Common myeloid progenitor, CD34-positive (primary cell): ENCODE measurements at regions not wholly inside any gene's neighbourhood (a gene's known extent, or its start where the extent isn't known, plus 50 kb on each side); places are given as distances from the start of the nearest gene placed in this dataset.

Experiments
- CTCF ChIA-PET: fragments of 350-600 bp; sonication (Branson Sonifier 250); formaldehyde crosslinking; loops from one replicate; lab custom pipeline; 2021; ENCODE audit warnings: antibody characterized with exemption; lab: Charles Lee
- POLR2A ChIA-PET: fragments of 350-600 bp; sonication (Branson Sonifier 250); formaldehyde crosslinking; loops from one replicate; lab custom pipeline; 2021; ENCODE audit warnings: antibody characterized with exemption; lab: Charles Lee
- DNase-seq, 3 donors: peaks; one replicate each; pipeline versions ENCODE4 v3.0.0 to v3.0.0-alpha.2; 2013
- H3K27ac ChIP-seq, 2 experiments: 1 replicate in 1 of 2; 2 replicates in 1 of 2; pipeline ENCODE4 v1.7.0; 2013; ENCODE audit warnings: inconsistent platforms in 2 of 2, low read length in 2 of 2, mild to moderate bottlenecking in 2 of 2, low read depth in 1 of 2, moderate library complexity in 1 of 2; ENCODE audit not compliant: severe bottlenecking in 2 of 2, insufficient read depth in 1 of 2, poor library complexity in 1 of 2
- H3K27me3 ChIP-seq, 5 experiments: replicated peaks in 2 of 5; 1 replicate in 3 of 5; 2 replicates in 2 of 5; pipeline versions ENCODE4 v1.6.1 to v1.7.0; 2013; ENCODE audit warnings: low read length in 4 of 5, mild to moderate bottlenecking in 2 of 5, moderate library complexity in 2 of 5, inconsistent platforms in 1 of 5; ENCODE audit not compliant: insufficient read depth in 5 of 5, control insufficient read depth in 4 of 5
- H3K36me3 ChIP-seq, 4 experiments: 1 replicate in 2 of 4; 2 replicates in 2 of 4; pipeline versions ENCODE4 v1.6.1 to v1.7.0; 2013; ENCODE audit warnings: low read length in 3 of 4, control low read depth in 1 of 4, mild to moderate bottlenecking in 1 of 4; ENCODE audit not compliant: control insufficient read depth in 4 of 4, insufficient read depth in 4 of 4
- H3K4me1 ChIP-seq, 4 experiments: 1 replicate in 3 of 4; 2 replicates in 1 of 4; pipeline versions ENCODE4 v1.6.1 to v1.7.1; 2013; ENCODE audit warnings: low read length in 3 of 4, mild to moderate bottlenecking in 3 of 4, control low read depth in 1 of 4, inconsistent platforms in 1 of 4, moderate library complexity in 1 of 4; ENCODE audit not compliant: control insufficient read depth in 4 of 4, insufficient read depth in 4 of 4; ENCODE audit errors: control extremely low read depth in 1 of 4
- H3K4me3 ChIP-seq, 7 experiments: 1 replicate in 4 of 7; 2 replicates in 3 of 7; pipeline versions ENCODE4 v1.5.1 to v1.7.0; 2013; ENCODE audit warnings: mild to moderate bottlenecking in 7 of 7, low read length in 6 of 7, moderate library complexity in 6 of 7, inconsistent platforms in 2 of 7, low read depth in 2 of 7, control low read depth in 1 of 7; ENCODE audit not compliant: insufficient read depth in 4 of 7, control insufficient read depth in 1 of 7; ENCODE audit errors: extremely low read depth in 1 of 7
- H3K9me3 ChIP-seq, 5 experiments: 1 replicate in 4 of 5; 2 replicates in 1 of 5; pipeline versions ENCODE4 v1.6.1 to v1.7.1; 2013; ENCODE audit warnings: low read length in 4 of 5, mild to moderate bottlenecking in 2 of 5, inconsistent platforms in 1 of 5, low read depth in 1 of 5, moderate library complexity in 1 of 5; ENCODE audit not compliant: control insufficient read depth in 4 of 5, insufficient read depth in 2 of 5; ENCODE audit errors: control extremely low read depth in 1 of 5
- WGBS: methylation state at CpG from one replicate; pipeline ENCODE4 v1.1.5; 2013; ENCODE audit not compliant: insufficient coverage; 5-methylcytosine and 5-hydroxymethylcytosine counted together

GRCh38 chr7:85602196-85602595 is 415.3 kb upstream of the SEMA3D start:
- H3K36me3 ChIP-seq: no peaks in the 10 kb centered on the region
- H3K4me3 ChIP-seq: no peak overlapping the region
- H3K27ac ChIP-seq: no peak overlapping the region
- H3K9me3 ChIP-seq: no peaks in the 10 kb centered on the region
- H3K4me1 ChIP-seq: no peaks in the 10 kb centered on the region
- no peak for DNase-seq
- 100% methylated on average over 1 of the region's 2 CpGs for WGBS
- H3K27me3 ChIP-seq: no peaks in the 10 kb centered on the region
- ChIA-PET POLR2A (no interaction called here), CTCF (no interaction called here)

DNA sequence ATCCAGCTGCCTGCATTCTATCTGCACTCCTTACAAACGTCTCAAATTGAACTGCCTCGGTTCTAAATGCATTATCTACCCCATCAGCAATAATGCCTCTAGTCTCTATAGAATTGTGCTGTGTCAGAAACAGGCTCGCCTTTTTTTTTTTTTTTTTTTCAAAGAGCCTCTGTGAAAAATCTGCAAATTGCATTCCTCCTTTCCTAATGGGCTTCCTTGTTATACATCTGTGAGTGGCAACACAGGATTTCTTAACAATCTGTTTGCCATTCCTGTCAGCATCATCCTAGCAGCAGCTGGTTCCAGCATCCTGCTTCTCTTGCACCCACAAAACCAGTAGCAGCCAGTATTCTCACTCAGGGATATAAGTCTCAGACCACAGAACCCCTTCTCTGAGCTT is 413.5 kb upstream of the SEMA3D start:
- Histone ChIP-seq H3K4me3 (no peak overlapping the region), H3K9me3 (no peaks in the 10 kb centered on the region), H3K27ac (no peak overlapping the region), H3K36me3 (no peaks in the 10 kb centered on the region), H3K4me1 (no peaks in the 10 kb centered on the region), H3K27me3 (no peaks in the 10 kb centered on the region)
- CTCF ChIA-PET: interaction anchor here (0.6 kb wide), 1 partner anchor 56 kb away, joined by 3 read pairs; no protein-coding TSS in a partner anchor
- POLR2A ChIA-PET: no interaction called here
- WGBS: 85% methylated on average over 1 of the region's 3 CpGs
- DNase-seq: no peak

DNA sequence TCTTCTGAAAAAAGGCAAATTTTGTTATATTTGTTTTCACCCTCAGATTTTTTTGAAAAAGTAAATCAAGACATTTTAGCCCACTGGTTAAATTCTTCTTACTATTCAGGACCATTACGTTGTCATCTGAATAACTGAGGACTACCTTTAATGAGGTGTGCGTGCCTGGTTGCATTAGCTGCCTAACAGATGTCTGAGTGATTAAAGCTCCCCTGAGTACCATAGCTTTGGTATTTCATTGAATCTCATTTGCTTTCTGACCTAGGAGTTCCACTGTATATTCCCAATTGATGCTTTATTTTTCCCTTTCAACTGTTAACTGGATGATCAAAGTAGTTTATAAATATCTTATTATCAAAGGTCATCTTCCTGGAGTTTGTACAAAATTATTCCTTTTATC is 410.0 kb upstream of the SEMA3D start:
- DNase-seq: no peak
- Histone ChIP-seq H3K4me3 (no peak overlapping the region), H3K27ac (no peak overlapping the region), H3K9me3 (no peaks in the 10 kb centered on the region), H3K27me3 (no peaks in the 10 kb centered on the region), H3K4me1 (no peaks in the 10 kb centered on the region), H3K36me3 (no peaks in the 10 kb centered on the region)
- POLR2A ChIA-PET: no interaction called here
- 100% methylated on average over 2 of the region's 2 CpGs for WGBS
- CTCF ChIA-PET: no interaction called here

DNA sequence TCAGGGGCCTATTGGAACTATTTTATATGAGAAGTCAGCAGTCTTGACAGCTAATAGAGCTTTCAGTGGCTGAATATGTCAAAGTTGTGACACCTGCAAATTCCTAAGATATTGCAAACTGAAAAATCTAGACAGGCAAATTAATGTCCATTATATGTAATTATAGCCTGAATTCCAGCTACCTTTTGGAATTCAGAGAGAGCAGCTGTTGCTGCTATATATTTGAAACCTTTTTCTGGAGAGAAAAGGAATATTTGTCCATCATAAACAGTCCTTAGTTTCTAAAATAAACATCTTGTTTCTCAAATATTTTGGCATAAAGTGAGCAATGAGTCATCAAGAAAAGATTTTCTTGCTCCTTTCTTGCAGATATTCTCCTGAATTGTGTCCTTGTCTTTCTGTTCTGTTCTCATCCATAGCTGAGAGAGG is 408.9 kb upstream of the SEMA3D start:
- ChIA-PET POLR2A (no interaction called here), CTCF (no interaction called here)
- Histone ChIP-seq H3K4me3 (no peak overlapping the region), H3K27ac (no peak overlapping the region), H3K9me3 (no peaks in the 10 kb centered on the region), H3K4me1 (no peaks in the 10 kb centered on the region), H3K36me3 (no peaks in the 10 kb centered on the region), H3K27me3 (no peaks in the 10 kb centered on the region)
- no peak for DNase-seq

DNA sequence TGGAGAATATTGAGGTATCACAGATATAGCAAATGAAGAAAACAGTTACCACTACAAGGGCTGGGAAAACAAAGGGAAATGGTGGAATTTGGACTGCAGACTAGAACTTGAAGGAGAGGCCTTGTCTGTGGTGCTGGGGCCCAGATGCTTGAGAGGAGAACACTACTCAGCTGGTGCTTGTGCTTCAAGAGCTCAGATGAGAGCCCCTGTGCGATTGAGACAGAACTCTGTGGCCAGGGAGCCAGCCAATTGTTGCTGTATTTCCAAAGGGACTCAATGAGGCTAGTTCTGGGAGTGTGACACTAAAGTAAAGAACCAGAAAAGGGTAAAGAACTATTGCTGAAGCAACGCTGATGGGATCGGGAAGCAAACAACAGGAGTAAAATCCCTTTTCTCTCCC is 406.5 kb upstream of the SEMA3D start:
- 100% methylated on average over 2 of the region's 3 CpGs for WGBS
- H3K4me3 ChIP-seq: no peak overlapping the region
- no peak for DNase-seq
- ChIA-PET POLR2A (no interaction called here), CTCF (no interaction called here)
- no peaks in the 10 kb centered on the region for H3K4me1 ChIP-seq
- H3K36me3 ChIP-seq: no peaks in the 10 kb centered on the region
- H3K9me3 ChIP-seq: no peaks in the 10 kb centered on the region
- H3K27me3 ChIP-seq: no peaks in the 10 kb centered on the region
- H3K27ac ChIP-seq: no peak overlapping the region

DNA sequence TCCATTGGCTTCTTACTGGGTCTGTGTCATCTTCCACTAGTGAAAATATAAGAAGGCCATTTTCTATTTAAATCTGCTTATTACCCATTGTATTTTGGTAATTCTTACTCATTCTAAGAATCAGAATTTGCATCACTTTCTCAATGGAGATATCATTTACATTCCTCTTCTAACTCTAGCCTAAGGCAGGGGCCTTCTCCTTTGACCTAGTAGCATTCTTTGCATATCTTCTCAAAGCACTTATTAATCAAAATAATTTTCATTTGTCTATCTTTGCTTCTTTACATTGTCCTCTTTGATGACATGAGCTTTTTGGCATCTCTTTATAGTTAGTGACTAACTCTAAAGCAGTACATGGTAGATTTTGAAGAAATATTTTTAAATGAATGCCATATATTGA is 400.9 kb upstream of the SEMA3D start:
- Histone ChIP-seq H3K9me3 (no peaks in the 10 kb centered on the region), H3K27ac (no peak overlapping the region), H3K4me3 (no peak overlapping the region), H3K36me3 (no peaks in the 10 kb centered on the region), H3K27me3 (no peaks in the 10 kb centered on the region), H3K4me1 (no peaks in the 10 kb centered on the region)
- CTCF ChIA-PET: no interaction called here
- DNase-seq: no peak
- POLR2A ChIA-PET: no interaction called here

DNA sequence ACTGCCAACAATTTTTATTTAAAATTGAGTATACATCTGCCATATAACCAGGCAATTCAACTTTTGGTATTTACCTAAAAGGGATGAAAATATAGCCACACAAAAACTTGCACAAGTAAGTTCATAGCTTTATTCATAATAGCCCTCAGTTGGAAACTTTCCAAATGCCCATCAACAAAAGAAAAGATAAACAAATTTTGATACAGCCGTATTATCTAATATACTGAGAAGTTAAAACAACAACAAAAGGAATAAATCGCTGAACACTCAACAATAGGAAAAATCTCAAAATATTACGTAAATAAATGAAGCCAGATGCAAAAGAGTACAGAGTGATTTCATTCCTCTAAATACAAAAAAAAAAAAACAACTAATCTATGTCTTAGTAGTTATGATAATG is 399.2 kb upstream of the SEMA3D start:
- no CpG with 5 or more reads among the region's 3 CpGs for whole genome bisulfite sequencing
- ChIA-PET CTCF (no interaction called here), POLR2A (no interaction called here)
- H3K27ac ChIP-seq: no peak overlapping the region
- no peak for DNase-seq
- H3K27me3 ChIP-seq: no peaks in the 10 kb centered on the region
- H3K4me1 ChIP-seq: no peaks in the 10 kb centered on the region
- H3K9me3 ChIP-seq: no peaks in the 10 kb centered on the region
- no peak overlapping the region for H3K4me3 ChIP-seq
- H3K36me3 ChIP-seq: no peaks in the 10 kb centered on the region
